HG03095 (cell line): ENCODE measurements at regions not wholly inside any gene's neighbourhood (a gene's known extent, or its start where the extent isn't known, plus 50 kb on each side); places are given as distances from the start of the nearest gene placed in this dataset.
"Not testable (repeated sequence)": the region's sequence is repeated elsewhere in the genome, so short reads cannot be mapped to it uniquely, and the experiment has no call there.

ENCODE experiments used
- ATAC-seq: cut with Tn5 transposase; IDR thresholded peaks from one replicate; pipeline ENCODE4 v1.9.1; 2021; ENCODE audit warnings: moderate library complexity; ENCODE audit not compliant: unreplicated experiment

- ATAC-seq: no peak
Measured at GRCh38 chr10:16231734-16232435, 204.9 kb upstream of the PTER start.

GRCh38 chr10:16232441-16232840, 204.4 kb upstream of the PTER start:
- ATAC-seq: no peak

GRCh38 chr10:16234916-16235315, 201.9 kb upstream of the PTER start:
- ATAC-seq: no peak

GRCh38 chr10:16242446-16242845, 194.4 kb upstream of the PTER start:
- ATAC-seq: no peak

GRCh38 chr10:16242859-16243613, 193.8 kb upstream of the PTER start:
- no peak for ATAC-seq

- not testable (repeated sequence) for ATAC-seq
Measured at GRCh38 chr10:16250136-16250535, 186.7 kb upstream of the PTER start.

GRCh38 chr10:16256336-16256735, 180.5 kb upstream of the PTER start:
- no peak for ATAC-seq

GRCh38 chr10:16258291-16259040, 178.3 kb upstream of the PTER start:
- ATAC-seq: no peak

GRCh38 chr10:16259726-16260125, 177.1 kb upstream of the PTER start:
- ATAC-seq: no peak

GRCh38 chr10:16260388-16260787, 176.4 kb upstream of the PTER start:
- ATAC-seq: no peak

- no peak for ATAC-seq
Measured at GRCh38 chr10:16271571-16271970, 165.2 kb upstream of the PTER start.

GRCh38 chr10:16274911-16275310, 161.9 kb upstream of the PTER start:
- no peak for ATAC-seq

GRCh38 chr10:16280595-16280994, 156.2 kb upstream of the PTER start:
- no peak for ATAC-seq

GRCh38 chr10:16292366-16292765, 144.4 kb upstream of the PTER start:
- no peak for ATAC-seq

GRCh38 chr10:16297069-16297468, 139.7 kb upstream of the PTER start:
- no peak for ATAC-seq

GRCh38 chr10:16297642-16298041, 139.2 kb upstream of the PTER start:
- no peak for ATAC-seq

- ATAC-seq: no peak
Measured at GRCh38 chr10:16304311-16304710, 132.5 kb upstream of the PTER start.

GRCh38 chr10:16310440-16310839, 126.4 kb upstream of the PTER start:
- no peak for ATAC-seq

GRCh38 chr10:16314259-16314658, 122.6 kb upstream of the PTER start:
- no peak for ATAC-seq

- no peak for ATAC-seq
Measured at GRCh38 chr10:16316733-16317390, 119.9 kb upstream of the PTER start.

GRCh38 chr10:16341637-16342036, 95.2 kb upstream of the PTER start:
- no peak for ATAC-seq
